ENCODE measurements at regions not wholly inside any gene's neighbourhood (a gene's known extent, or its start where the extent isn't known, plus 50 kb on each side); places are given as distances from the start of the nearest gene placed in this dataset.

GRCh38 chr7:48748081-48748833 is 176.1 kb upstream of the CDC14C start:
- H3K9me2 ChIP-seq (ENCODE audit: insufficient read depth, low read length), result no peaks in the 10 kb centered on the region
- no peaks in the 10 kb centered on the region for H4K20me1 ChIP-seq (ENCODE audit: insufficient read depth)
- H3K4me2 ChIP-seq (ENCODE audit: low read length), result no peak overlapping the region
- no peak for TF ChIP-seq MXI1 (conservative IDR thresholded peaks at IDR 0.05; ENCODE audit: poor library complexity, severe bottlenecking)
- no peaks in the 10 kb centered on the region for H3K9me3 ChIP-seq (ENCODE audit: low read length)
- no peak overlapping the region for H3K4me3 ChIP-seq (ENCODE audit: low read length)
- no peak overlapping the region for H2AFZ ChIP-seq (ENCODE audit: low read depth, low read length)
- H3K9ac ChIP-seq (ENCODE audit: low read length), result no peak overlapping the region
- no peaks in the 10 kb centered on the region for H3K79me2 ChIP-seq (replicated peaks; ENCODE audit: insufficient read depth, low read length)
- H3K27ac ChIP-seq (ENCODE audit: low read length), result no peak overlapping the region
- H3K27me3 ChIP-seq (ENCODE audit: insufficient read depth, low read depth, low read length), result no peaks in the 10 kb centered on the region
- H3F3A ChIP-seq (ENCODE audit: insufficient read depth, low read length, poor library complexity, severe bottlenecking), result no peaks in the 10 kb centered on the region
- H3K36me3 ChIP-seq (ENCODE audit: insufficient read depth, low read length), result no peaks in the 10 kb centered on the region

GRCh38 chr7:48755061-48755555 is 169.2 kb upstream of the CDC14C start:
- Histone ChIP-seq H3K9me2 (ENCODE audit: insufficient read depth, low read length) (no peaks in the 10 kb centered on the region), H3K9ac (ENCODE audit: low read length) (no peak overlapping the region), H3K4me3 (ENCODE audit: low read length) (no peak overlapping the region), H4K20me1 (ENCODE audit: insufficient read depth) (no peaks in the 10 kb centered on the region), H3K27ac (ENCODE audit: low read length) (no peak overlapping the region), H3K9me3 (ENCODE audit: low read length) (no peaks in the 10 kb centered on the region), H3K79me2 (replicated peaks; ENCODE audit: insufficient read depth, low read length) (no peaks in the 10 kb centered on the region), H2AFZ (ENCODE audit: low read depth, low read length) (no peak overlapping the region), H3K4me2 (ENCODE audit: low read length) (no peak overlapping the region), H3K27me3 (ENCODE audit: insufficient read depth, low read depth, low read length) (no peaks in the 10 kb centered on the region), H3F3A (ENCODE audit: insufficient read depth, low read length, poor library complexity, severe bottlenecking) (peaks cover 3% of the 10 kb centered on the region), H3K36me3 (ENCODE audit: insufficient read depth, low read length) (no peaks in the 10 kb centered on the region)
- no peak for TF ChIP-seq MXI1 (conservative IDR thresholded peaks at IDR 0.05; ENCODE audit: poor library complexity, severe bottlenecking)
- TF ChIP-seq POLR2AphosphoS5 (IDR thresholded peaks at IDR 0.05), result no peak
- TF ChIP-seq EP300 (conservative IDR thresholded peaks at IDR 0.05; ENCODE audit: poor library complexity, severe bottlenecking), result no peak
- no peak for TF ChIP-seq REST (IDR thresholded peaks at IDR 0.05; ENCODE audit: borderline replicate concordance)
- no peak for TF ChIP-seq SMC3 (conservative IDR thresholded peaks at IDR 0.05; ENCODE audit: poor library complexity)
- TF ChIP-seq RAD21 (conservative IDR thresholded peaks at IDR 0.05), result no peak
- no peak for TF ChIP-seq TAF1 (IDR thresholded peaks at IDR 0.05; ENCODE audit: low read depth)
- no peak for TF ChIP-seq EZH2 (IDR thresholded peaks at IDR 0.05; ENCODE audit: borderline replicate concordance, insufficient read depth, low read length, poor library complexity, severe bottlenecking)

GRCh38 chr7:48759431-48760080 is 164.8 kb upstream of the CDC14C start:
- Histone ChIP-seq H3K9me2 (ENCODE audit: insufficient read depth, low read length) (no peaks in the 10 kb centered on the region), H3K27ac (ENCODE audit: low read length) (peak overlapping the region; percentile 67), H3F3A (ENCODE audit: insufficient read depth, low read length, poor library complexity, severe bottlenecking) (peaks cover 3% of the 10 kb centered on the region), H3K4me3 (ENCODE audit: low read length) (peak overlapping the region; percentile 6), H3K79me2 (replicated peaks; ENCODE audit: insufficient read depth, low read length) (no peaks in the 10 kb centered on the region), H2AFZ (ENCODE audit: low read depth, low read length) (no peak overlapping the region), H3K36me3 (ENCODE audit: insufficient read depth, low read length) (no peaks in the 10 kb centered on the region), H3K9ac (ENCODE audit: low read length) (no peak overlapping the region), H3K4me2 (ENCODE audit: low read length) (no peak overlapping the region), H4K20me1 (ENCODE audit: insufficient read depth) (no peaks in the 10 kb centered on the region), H3K27me3 (ENCODE audit: insufficient read depth, low read depth, low read length) (no peaks in the 10 kb centered on the region), H3K9me3 (ENCODE audit: low read length) (no peaks in the 10 kb centered on the region)
- no peak for TF ChIP-seq SMC3 (conservative IDR thresholded peaks at IDR 0.05; ENCODE audit: poor library complexity)
- TF ChIP-seq POLR2AphosphoS5 (IDR thresholded peaks at IDR 0.05), result peak; percentile 93
- TF ChIP-seq RAD21 (conservative IDR thresholded peaks at IDR 0.05), result no peak
- TF ChIP-seq EZH2 (IDR thresholded peaks at IDR 0.05; ENCODE audit: borderline replicate concordance, insufficient read depth, low read length, poor library complexity, severe bottlenecking), result no peak
- TF ChIP-seq MXI1 (conservative IDR thresholded peaks at IDR 0.05; ENCODE audit: poor library complexity, severe bottlenecking), result no peak
- TF ChIP-seq EP300 (conservative IDR thresholded peaks at IDR 0.05; ENCODE audit: poor library complexity, severe bottlenecking), result peak; percentile 97
- TF ChIP-seq TAF1 (IDR thresholded peaks at IDR 0.05; ENCODE audit: low read depth), result peak; percentile 33
- peak; percentile 52 for TF ChIP-seq REST (IDR thresholded peaks at IDR 0.05; ENCODE audit: borderline replicate concordance)
- no peak for TF ChIP-seq CTCF (IDR thresholded peaks at IDR 0.05; ENCODE audit: poor library complexity, severe bottlenecking)
